Psoas muscle (tissue), 7 donors: ENCODE measurements at regions not wholly inside any gene's neighbourhood (a gene's known extent, or its start where the extent isn't known, plus 50 kb on each side); places are given as distances from the start of the nearest gene placed in this dataset.

Experiments
- ATAC-seq, 4 donors: fragments of 200-7000 bp; cut with Tn5 transposase; one replicate each; pipeline ENCODE4 v1.9.1; 2020; ENCODE audit warnings: moderate library complexity in 3 of 4, mild to moderate bottlenecking in 2 of 4
- DNase-seq, 2 donors: peaks; one replicate each; pipeline ENCODE4 v3.0.0-alpha.2; 2020
- H3K27ac ChIP-seq: fragments of 200-600 bp; one replicate; pipeline ENCODE4 v1.8.0; 2022
- H3K27me3 ChIP-seq, 3 donors: fragments of 200-600 bp in 1 of 3; one replicate each; pipeline versions ENCODE4 v1.6.1 to v1.8.0; 2013 to 2022; ENCODE audit warnings: low read length in 2 of 3, mild to moderate bottlenecking in 2 of 3, moderate library complexity in 1 of 3; ENCODE audit not compliant: insufficient read depth in 3 of 3
- H3K36me3 ChIP-seq, 2 donors: fragments of 200-600 bp in 1 of 2; one replicate each; pipeline versions ENCODE4 v1.6.1 to v1.8.0; 2013 to 2022; ENCODE audit warnings: low read depth in 1 of 2, mild to moderate bottlenecking in 1 of 2, moderate library complexity in 1 of 2; ENCODE audit not compliant: insufficient read depth in 1 of 2
- H3K4me1 ChIP-seq: fragments of 200-600 bp; one replicate; pipeline ENCODE4 v1.8.0; 2022
- H3K4me3 ChIP-seq: fragments of 200-600 bp; one replicate; pipeline ENCODE4 v1.8.0; 2022; ENCODE audit warnings: mild to moderate bottlenecking
- H3K9me3 ChIP-seq: fragments of 200-600 bp; one replicate; pipeline ENCODE4 v1.8.0; 2022
- CTCF ChIP-seq: fragments of 200-600 bp; IDR thresholded peaks from one replicate; pipeline ENCODE4 v1.8.0; 2022; ENCODE audit warnings: antibody characterized with exemption
- WGBS, 3 donors: extraction: QIAGEN DNeasy Blood & Tissue Kit; methylation state at CpG; one replicate each; pipeline versions ENCODE4 v1.1.6 to v1.1.7; 2013; 5-methylcytosine and 5-hydroxymethylcytosine counted together
- intact Hi-C, 2 donors: fragments of 100-400 bp; cut with DNase I; formaldehyde crosslinking; loops; one replicate each; pipeline versions ENCODE4 v1.11.0 to v1.14.2; 2022
- donor health status: healthy with polysubstance abuse.
- donor health status: DM: no; HTN: no; CAD: no; lungs with moderate emphysema.
- donor health status: Bipolar disorder and iron deficiency.
- donor health status: healthy.
- donor health status: DM: yes; HTN: yes; CAD: no.
- donor health status: DM: no; HTN: no; CAD: no.
- donor health status: DM: yes; HTN: yes; CAD: no.

GRCh38 chr16:60166111-60166510 is 1432.0 kb upstream of the GOT2 start:
- no peak for DNase-seq
- ATAC-seq, result no peak
- intact Hi-C loops, result no loop called here
- Histone ChIP-seq H3K4me1 (no peaks in the 10 kb centered on the region), H3K4me3 (no peak overlapping the region), H3K9me3 (no peaks in the 10 kb centered on the region), H3K27me3 (no peaks in the 10 kb centered on the region), H3K27ac (no peak overlapping the region), H3K36me3 (no peaks in the 10 kb centered on the region)
- TF ChIP-seq CTCF, result no peak

- H3K4me3 ChIP-seq, result no peak overlapping the region
- H3K9me3 ChIP-seq, result peaks cover 4% of the 10 kb centered on the region
- no peaks in the 10 kb centered on the region for H3K4me1 ChIP-seq
- intact Hi-C loops, result no loop called here
- whole genome bisulfite sequencing, 3 donors, result 86 to 88% (median 88%) methylated on average over 3 of the region's 3 CpGs
- no peaks in the 10 kb centered on the region for H3K36me3 ChIP-seq
- TF ChIP-seq CTCF, result no peak
- no peak overlapping the region for H3K27ac ChIP-seq
- H3K27me3 ChIP-seq, result no peaks in the 10 kb centered on the region
- ATAC-seq (no peak), DNase-seq (no peak)
Measured at GRCh38 chr16:60151987-60152386, 1417.9 kb upstream of the GOT2 start.

- no peak for ATAC-seq
- H3K4me1 ChIP-seq, result no peaks in the 10 kb centered on the region
- 77 to 85% (median 78%) methylated on average over 3 of the region's 3 CpGs for WGBS, 3 donors
- no peak overlapping the region for H3K4me3 ChIP-seq
- no peak for TF ChIP-seq CTCF
- H3K9me3 ChIP-seq, result peaks cover 9% of the 10 kb centered on the region
- no peak for DNase-seq
- intact Hi-C loops, result no loop called here
- no peak overlapping the region for H3K27ac ChIP-seq
- no peaks in the 10 kb centered on the region for H3K27me3 ChIP-seq
- no peaks in the 10 kb centered on the region for H3K36me3 ChIP-seq
Measured at GRCh38 chr16:60150907-60151306, 1416.8 kb upstream of the GOT2 start.

DNA sequence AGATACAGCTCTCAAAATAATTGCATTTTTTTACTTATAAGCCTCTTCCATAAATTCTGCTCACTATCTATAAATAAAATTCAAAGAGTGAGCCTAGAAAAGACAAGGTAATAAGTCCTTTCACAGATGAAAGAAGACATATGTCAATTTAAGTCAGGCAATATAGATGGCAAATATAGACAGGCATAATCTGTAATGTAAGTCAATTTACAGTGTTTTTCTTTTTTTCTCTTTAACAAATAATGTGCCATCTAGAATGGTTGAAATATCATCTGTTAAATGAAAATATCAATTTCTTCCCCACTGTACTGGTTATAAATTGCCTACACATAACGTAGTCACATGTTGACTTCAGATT is 1409.2 kb upstream of the GOT2 start:
- Histone ChIP-seq H3K4me1 (no peaks in the 10 kb centered on the region), H3K27ac (no peak overlapping the region), H3K4me3 (no peak overlapping the region), H3K27me3 (no peaks in the 10 kb centered on the region), H3K9me3 (peaks cover 9% of the 10 kb centered on the region), H3K36me3 (no peaks in the 10 kb centered on the region)
- 82 to 87% (median 87%) methylated on average over 1 of the region's 1 CpG for WGBS, 3 donors
- DNase-seq (no peak), ATAC-seq (no peak)
- intact Hi-C loops, result no loop called here
- no peak for TF ChIP-seq CTCF

DNA sequence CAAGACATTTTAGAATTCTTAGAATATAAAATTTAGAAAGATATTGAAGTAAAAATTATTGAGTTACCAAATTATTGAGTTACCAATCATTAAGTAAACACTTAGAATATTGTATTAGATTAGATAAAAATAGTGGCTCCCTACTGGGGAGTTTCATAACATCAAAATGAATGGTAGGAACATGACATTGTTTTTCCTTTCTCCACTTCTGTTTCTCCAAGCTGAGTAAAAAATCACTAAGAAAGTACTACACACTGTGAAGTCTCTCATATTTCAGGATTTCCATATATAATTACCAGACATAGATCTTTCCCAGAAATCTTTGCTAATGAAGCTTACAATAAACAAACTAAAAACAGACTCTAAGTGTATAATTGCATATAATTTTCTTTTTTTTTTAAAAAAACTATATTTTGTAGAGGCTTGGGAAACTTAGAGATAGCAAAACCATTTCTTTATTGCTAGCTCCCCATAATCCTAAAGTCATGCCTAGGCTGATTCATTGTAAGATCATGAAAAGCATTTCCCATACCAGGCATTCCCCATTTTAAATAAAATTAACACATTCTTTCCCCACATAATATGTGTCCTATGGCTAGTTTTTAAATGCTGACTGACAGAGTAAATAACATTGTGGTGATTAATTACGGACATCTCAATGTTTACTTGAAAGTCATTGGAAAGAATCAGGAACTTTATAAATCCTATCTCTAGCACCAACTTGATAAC is 1408.7 kb upstream of the GOT2 start:
- intact Hi-C loops, result no loop called here
- peaks cover 15% of the 10 kb centered on the region for H3K9me3 ChIP-seq
- H3K4me3 ChIP-seq, result no peak overlapping the region
- 70 to 90% (median 77%) methylated on average over 1 of the region's 1 CpG for WGBS, 3 donors
- TF ChIP-seq CTCF, result no peak
- no peak overlapping the region for H3K27ac ChIP-seq
- no peaks in the 10 kb centered on the region for H3K4me1 ChIP-seq
- DNase-seq, result no peak
- no peaks in the 10 kb centered on the region for H3K36me3 ChIP-seq
- no peaks in the 10 kb centered on the region for H3K27me3 ChIP-seq
- ATAC-seq, result no peak
